GM04503 (cell line): ENCODE measurements at regions not wholly inside any gene's neighbourhood (a gene's known extent, or its start where the extent isn't known, plus 50 kb on each side); places are given as distances from the start of the nearest gene placed in this dataset.

Experiments used
- DNase-seq: peaks from one replicate; pipeline ENCODE4 v3.0.0-alpha.2; 2012; ENCODE audit warnings: low read depth

DNA sequence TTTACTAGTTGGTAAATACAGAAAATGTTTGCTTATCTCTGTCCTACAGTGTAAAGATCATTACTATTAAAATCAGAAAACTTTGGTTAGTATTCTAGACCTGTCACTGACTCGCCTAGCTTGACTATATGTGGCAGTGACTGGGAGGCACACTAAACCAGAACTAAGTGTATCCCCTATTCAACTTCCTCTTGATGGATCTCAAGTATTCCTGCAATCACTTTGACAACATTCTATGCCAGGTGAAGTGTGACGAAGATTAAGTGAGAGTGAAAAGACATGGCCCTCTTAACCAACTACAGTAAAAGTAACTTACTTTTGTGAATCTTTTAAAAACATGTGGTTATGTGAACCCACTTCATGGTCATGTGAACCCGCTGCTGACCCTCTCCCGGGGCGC is 223.0 kb upstream of the ADAMTS5 start:
- DNase-seq: no peak

DNA sequence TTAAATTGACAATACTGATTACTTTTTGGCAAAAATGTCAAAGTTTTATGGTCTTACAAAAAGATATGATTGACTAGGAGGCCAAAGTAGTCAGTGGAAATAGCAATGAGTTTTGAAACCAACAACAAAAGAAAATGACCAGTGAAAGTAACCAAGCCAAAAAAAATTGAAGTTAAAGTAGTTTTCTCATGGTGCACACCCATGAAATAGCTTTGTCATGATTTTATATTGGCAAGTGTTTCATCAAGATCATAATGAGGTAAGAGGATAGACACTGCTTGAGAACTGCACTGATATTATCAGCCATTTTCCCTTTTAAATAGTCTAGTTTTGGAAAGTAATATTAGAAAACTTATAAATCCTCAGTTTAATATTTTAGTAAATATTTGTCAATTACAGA is 206.2 kb upstream of the ADAMTS5 start:
- peak; percentile 35 for DNase-seq

DNA sequence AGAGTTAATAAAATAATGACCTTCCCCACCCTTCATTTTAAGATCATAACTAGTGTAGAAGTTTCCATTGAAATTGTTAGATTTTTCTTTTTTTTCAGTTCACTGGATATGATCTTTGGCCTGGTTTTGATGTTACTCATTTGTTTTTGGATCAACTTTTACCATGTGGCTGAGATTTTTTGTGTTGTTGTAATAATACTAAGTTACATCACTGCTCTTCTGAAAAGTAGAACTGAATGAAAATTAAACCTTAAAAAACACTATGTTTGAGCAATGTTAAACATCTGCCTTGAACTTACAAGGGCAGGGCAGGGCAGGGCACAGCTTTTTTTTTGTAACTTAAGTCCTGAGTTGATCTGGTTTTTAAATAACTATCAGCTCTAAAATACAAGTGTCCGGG is 204.8 kb upstream of the ADAMTS5 start:
- DNase-seq: peak; percentile 51

DNA sequence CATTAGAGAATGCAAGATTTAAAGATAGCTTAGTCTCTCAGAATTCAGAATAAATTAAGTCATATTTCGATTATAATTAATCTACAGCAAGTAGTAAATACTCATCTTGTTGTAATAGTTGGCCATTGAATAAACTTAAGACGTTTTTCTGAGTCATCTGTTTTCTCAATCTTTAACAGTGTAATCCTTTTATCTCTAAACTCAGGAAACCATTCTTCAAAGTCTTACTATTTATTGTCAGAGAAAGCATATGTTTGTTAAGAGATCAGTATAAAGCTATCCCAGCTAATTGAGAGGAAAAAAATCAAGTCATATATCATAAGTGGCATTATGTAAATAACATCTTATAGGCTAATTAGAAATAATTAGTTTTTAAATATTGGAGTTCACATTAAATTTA is 201.2 kb upstream of the ADAMTS5 start:
- no peak for DNase-seq

- no peak for DNase-seq
These were observed 197.6 kb upstream of the ADAMTS5 start for GRCh38 chr21:27164208-27165177.

DNA sequence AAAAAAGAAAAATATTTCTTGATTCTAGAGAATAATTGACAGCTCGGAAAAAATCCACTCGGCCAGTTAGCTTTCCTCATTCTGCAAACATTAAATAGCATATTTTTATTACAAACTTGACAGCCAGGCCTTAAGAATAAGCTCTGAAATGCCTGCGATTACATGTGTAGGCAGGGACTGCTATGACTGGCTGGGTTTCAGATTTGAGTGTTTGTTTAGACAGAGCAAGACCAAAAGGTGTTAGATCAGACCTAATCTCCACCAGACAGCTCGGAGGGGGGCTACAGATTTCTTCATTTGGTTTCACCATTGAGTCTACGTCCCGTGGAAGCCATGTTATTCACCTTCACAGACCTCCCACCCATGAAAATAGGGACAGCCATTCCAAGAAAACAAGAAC is 192.1 kb upstream of the ADAMTS5 start:
- DNase-seq: no peak

DNA sequence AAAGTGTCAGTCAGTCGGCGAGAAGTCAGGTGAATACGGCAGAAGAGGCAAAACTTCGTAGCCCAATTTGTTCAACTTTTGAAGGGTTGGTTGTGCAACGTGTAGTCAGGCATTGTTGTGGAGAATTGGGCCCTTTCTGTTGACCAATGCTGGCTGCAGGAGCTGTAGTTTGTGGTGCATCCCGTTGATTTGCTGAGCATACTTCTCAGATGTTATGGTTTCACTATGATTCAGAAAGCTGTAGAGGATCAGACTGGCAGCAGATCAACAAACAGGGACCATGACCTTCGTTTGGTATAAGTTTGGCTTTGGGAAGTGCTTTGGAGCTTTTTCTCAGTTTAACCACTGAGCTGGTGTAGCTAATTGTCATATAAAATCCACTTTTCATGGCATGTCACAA is 190.2 kb upstream of the ADAMTS5 start:
- no peak for DNase-seq

GRCh38 chr21:27156666-27157065 is 189.8 kb upstream of the ADAMTS5 start:
- DNase-seq: no peak

DNA sequence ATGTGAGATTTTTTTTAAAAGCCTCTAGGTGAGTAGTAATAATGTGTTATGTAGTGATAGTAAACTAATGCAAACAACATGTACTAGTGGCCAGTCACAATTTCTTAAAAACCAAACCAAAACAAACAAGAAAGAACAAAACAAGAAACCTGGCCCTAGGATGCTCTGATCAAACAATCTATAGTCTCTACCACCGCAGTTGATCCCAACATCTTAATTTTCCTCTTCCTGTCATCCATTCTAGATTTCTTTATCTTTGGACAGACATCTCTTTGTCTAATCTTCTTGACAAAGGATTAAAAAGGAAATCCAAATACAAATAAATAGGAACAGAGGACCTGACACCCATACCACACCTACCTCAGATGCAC is 188.2 kb upstream of the ADAMTS5 start:
- no peak for DNase-seq

DNA sequence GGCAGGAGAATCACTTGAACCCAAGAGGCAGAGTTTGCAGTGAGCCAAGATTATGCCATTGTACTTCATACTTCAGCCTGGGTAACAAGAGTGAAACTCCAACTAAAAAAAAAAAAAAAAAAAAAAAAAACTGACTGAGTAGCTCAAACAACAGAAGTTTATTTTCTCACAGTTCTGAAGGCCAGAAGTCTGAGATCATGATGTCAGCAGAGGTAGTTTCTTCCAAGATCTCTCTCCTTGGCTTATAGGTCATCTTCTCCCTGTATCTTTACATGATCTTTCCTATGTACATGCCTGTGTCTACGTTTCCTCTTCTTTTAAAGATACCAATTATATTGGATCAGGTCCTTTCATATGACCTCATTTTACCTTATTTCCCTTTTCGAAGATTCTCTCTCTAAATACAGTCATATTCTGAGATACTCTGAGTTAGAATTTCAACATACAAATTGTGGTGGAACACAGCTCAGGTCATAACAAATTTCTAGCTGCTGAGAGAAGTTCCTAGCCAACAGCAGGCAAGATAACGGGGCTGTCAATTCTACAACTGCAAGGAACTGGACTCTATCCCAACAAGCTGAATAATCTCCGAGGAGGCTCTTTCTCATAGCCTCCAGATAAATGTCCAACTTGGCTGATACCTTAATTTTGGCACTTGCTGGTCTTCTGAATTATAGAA is 187.7 kb upstream of the ADAMTS5 start:
- DNase-seq: no peak

DNA sequence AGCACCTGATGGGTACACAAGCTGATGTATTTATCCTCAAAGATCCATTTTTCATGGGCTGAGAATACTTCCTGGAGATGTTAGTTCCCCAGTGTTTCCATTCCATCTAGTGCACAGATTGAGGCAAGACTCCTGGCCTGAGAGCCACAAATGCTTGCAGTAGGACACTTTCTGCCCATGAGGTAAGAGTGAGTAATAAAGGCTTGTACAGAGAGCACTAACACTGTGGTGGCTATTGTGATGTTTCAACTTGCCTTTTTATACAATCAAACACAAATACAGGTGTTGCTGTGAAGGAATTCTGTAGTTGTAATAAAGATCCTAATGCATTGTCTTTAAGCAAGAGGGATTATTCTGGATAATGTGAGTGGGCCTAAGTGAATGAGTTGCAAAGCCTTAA is 186.1 kb upstream of the ADAMTS5 start:
- DNase-seq: no peak

GRCh38 chr21:27149034-27149433 is 182.1 kb upstream of the ADAMTS5 start:
- DNase-seq: peak; percentile 85

DNA sequence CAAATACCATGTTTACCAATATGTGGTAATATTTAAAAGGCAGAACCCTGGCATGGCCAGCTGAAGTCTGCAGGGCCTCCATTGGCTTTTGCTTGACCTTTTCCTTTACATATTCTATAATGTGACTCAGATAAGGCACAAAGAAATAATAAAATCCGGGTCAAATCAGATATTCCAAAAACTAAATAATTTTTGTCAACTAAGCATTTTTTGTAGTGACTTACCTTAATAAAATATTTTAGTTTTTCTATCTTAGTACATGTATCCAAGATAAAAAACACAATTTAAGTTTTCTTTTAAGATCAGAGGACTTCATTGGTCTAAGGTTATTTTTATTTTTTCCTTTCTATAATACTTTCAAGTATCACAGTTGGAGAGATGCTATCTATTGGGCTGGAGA is 179.4 kb upstream of the ADAMTS5 start:
- no peak for DNase-seq

DNA sequence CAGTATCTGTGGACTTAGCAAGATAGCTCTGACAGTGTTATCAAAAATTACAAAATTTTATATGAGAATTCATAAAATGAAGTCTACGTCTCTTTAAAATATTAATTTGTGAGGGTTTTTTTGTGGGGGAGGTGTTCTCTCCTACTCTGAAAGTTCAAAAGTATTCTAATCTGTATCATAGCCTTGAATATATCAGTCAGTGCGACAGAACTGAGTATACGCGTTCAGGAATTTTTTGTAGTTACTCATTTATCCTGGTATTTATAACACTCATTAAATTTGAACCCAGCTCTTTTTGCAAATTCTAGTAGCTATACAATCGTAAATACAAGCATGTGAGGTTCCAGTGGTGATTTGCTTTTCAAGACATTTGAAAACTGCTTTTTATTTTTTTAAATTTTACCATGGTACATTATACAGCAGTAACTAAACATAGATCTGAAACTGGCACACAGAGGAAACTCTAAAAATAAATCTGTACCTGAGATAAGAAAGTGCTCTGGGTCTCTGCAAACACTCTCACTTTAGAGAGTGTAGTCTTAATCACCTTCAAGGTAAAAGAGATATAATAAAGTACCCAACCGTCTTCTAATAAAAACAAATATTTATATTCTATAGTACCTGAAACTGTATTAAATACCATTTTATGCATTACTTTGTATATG is 178.4 kb upstream of the ADAMTS5 start:
- DNase-seq: no peak

GRCh38 chr21:27143476-27143875 is 176.6 kb upstream of the ADAMTS5 start:
- DNase-seq: no peak

GRCh38 chr21:27139526-27139925 is 172.6 kb upstream of the ADAMTS5 start:
- no peak for DNase-seq

- DNase-seq: no peak
These were observed 167.6 kb upstream of the ADAMTS5 start for GRCh38 chr21:27134516-27134915.

DNA sequence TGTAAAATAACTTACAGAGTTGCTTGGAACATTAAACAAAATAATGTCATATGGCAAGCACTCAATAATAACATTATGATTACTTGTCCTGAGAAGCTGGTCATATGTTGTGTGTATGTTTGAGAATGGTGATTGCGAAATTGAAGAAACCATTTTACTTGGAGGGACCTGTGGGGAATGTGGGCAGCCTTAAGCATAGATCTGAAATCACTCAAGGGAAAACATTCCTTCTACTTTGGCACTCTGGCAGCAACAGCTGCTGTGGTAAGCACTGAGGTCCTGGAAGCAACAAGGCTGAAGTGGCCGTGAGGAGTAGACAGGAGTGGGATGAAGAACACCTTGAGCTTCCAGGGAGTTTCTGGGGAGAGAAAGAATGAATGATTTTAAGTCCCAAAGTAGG is 165.4 kb upstream of the ADAMTS5 start:
- DNase-seq: no peak

DNA sequence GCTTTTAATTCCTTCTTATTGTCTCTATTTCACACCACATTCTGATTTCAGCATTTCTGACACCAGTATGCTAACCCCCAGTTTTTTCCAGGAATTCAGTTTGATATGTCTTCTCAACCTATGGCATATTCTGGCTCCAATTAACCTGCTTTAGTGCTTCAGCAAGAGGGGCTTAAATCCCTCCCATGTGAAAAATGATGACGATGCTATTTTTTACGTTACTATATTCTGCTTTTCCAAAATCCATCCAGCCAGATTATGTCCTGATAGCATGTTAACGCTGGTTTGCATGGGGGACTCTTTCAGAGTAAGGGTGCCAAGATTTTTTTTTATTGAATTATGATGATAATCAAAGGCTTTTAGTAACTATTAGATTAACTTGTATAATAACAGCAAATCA is 163.3 kb upstream of the ADAMTS5 start:
- no peak for DNase-seq

DNA sequence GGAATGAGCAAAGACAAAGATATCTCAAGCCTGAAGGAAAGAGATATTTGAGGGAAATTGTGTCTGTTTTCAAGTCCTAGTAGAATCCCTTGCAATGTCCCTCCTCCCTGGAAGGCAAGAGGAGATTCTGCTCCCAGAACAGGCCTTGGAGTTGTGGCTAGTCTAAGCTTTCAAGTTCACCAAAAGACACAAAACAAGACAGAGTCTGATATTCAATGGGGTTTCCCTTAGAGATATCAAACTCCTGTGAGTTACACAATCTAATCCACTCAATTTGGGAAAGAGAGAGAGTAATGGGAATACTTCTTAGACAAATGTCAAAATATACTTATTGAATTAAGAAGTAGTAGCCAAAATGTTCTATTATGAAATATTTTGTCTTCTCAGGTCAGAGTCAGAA is 162.8 kb upstream of the ADAMTS5 start:
- DNase-seq: no peak

DNA sequence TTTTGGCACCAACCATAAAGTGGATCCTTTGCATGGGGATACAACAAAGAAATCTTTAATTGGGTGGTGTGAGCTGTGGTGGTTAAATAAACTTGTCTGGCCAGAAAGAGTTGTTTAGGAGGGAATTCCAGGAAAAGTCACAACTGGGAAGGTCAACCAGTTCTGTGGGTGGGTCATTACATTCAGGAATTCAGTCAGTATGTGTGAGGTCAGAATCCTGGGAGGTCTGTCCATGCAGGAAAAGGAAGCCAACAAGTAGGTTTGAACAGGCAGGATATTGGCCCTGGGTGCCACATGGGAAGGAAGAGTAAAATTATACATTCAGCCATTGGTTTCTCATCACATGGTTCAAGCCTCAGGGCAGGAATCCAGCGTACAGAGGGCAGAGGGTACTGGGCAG is 162.3 kb upstream of the ADAMTS5 start:
- no peak for DNase-seq

DNA sequence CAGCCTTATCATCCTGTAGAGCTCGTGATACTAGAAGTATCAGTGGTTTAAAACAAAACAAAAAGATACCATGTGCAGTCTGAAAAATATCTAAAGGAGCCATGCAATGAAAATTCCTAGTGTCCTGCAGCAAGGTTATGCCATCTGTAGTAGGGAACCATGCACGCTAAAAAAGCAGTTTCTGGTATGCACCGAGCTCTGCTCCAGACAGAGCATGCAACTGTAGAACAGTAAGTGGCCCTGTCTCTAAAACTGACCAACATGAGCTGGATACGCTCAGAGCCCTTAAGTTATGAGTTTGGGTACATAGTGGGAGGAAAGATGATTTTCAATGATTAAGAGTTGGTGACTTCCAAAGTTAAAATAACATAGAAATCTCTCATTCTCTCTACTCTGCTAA is 159.3 kb upstream of the ADAMTS5 start:
- DNase-seq: no peak

DNA sequence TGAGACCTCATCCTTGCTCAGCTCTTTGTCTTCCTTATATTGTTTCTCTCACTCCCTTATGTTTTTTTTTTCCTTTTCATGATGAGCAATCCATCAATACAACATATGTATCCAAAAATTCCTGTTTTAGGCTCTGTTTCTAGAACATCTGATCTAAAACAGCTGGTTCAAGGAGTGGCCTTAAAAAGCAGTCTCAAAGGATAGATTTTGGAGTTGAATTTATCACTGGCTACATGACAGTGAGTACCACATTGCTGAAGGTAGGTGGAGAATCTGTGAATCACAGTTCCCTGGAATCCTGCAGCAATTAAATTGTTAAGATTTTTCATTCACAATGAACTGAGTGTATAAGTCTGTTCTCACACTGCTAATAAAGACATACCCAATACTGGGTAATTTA is 155.8 kb upstream of the ADAMTS5 start:
- DNase-seq: no peak
